ENCODE measurements at regions not wholly inside any gene's neighbourhood (a gene's known extent, or its start where the extent isn't known, plus 50 kb on each side); places are given as distances from the start of the nearest gene placed in this dataset.

DNA sequence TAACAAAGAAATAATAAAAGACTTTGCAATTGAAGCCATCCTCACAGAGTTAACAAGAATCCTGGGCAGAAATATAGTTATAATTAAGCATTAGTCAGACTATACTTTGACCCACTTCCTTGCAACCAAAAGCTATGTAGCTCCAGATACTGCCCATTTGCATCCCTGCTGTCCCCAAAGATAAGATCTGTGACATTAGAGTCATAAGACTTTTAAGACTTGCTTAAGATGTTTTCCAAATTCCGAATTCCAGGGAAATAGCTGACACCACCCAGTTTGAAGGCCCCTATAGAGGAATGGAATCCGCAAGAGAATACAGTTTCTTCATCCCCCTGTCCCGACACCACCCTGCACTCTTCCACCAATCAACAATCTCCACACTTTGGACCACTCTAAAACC is 69.5 kb upstream of the TLK1 start:
- TF ChIP-seq, protein P1, sequence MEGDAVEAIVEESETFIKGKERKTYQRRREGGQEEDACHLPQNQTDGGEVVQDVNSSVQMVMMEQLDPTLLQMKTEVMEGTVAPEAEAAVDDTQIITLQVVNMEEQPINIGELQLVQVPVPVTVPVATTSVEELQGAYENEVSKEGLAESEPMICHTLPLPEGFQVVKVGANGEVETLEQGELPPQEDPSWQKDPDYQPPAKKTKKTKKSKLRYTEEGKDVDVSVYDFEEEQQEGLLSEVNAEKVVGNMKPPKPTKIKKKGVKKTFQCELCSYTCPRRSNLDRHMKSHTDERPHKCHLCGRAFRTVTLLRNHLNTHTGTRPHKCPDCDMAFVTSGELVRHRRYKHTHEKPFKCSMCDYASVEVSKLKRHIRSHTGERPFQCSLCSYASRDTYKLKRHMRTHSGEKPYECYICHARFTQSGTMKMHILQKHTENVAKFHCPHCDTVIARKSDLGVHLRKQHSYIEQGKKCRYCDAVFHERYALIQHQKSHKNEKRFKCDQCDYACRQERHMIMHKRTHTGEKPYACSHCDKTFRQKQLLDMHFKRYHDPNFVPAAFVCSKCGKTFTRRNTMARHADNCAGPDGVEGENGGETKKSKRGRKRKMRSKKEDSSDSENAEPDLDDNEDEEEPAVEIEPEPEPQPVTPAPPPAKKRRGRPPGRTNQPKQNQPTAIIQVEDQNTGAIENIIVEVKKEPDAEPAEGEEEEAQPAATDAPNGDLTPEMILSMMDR (IDR thresholded peaks at IDR 0.05; ENCODE audit: insufficient read depth, low read length, poor library complexity, severe bottlenecking): no peak
- TF ChIP-seq EZH2phosphoT487 (conservative IDR thresholded peaks at IDR 0.05; ENCODE audit: low read length): no peak
